ENCODE measurements at regions not wholly inside any gene's neighbourhood (a gene's known extent, or its start where the extent isn't known, plus 50 kb on each side); places are given as distances from the start of the nearest gene placed in this dataset.

- DNase-seq = no peak
Measured at GRCh38 chr5:165903835-165904234, 2387.6 kb upstream of the WWC1 start.

DNA sequence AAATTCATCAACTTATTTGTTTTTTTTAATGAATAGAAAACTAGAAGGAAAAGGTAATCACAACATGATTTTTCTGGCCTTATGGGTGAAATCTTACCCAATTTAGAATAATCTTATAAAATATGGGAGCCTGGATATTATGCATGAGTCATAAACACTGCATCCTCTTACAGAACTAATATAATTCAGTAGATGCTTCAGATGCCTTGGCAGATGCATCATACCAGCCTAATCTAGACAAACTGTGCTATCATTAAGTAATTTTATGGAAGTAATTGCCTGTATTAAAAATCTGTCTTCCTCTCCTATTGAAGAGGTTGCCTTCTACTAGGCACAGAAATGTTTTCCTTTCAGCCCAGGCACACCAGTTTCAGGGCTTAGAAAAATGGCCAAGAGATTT lies 2384.6 kb upstream of the WWC1 start:
- no peak for DNase-seq

- DNase-seq = no peak
Measured at GRCh38 chr5:165913059-165913458, 2378.4 kb upstream of the WWC1 start.

DNA sequence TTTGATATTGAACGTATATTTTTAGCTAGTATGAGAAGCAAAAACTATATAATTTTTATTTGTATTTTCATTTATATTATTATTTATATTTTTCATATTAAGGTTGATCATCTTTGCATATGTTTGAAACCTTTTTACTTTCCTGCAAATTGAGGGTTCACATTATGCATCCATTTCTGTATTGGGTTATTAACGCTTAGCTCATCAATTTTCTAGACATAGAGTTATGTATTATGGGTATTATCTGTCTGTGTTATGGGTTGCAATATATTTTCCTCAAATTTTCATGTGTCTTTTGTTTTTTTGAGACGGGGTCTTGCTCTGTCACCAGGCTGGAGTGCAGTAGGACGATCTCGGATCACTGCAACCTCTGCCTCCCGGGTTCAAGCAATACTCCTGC lies 2377.0 kb upstream of the WWC1 start:
- DNase-seq = no peak

GRCh38 chr5:165919196-165919595 lies 2372.2 kb upstream of the WWC1 start:
- no peak for DNase-seq

DNA sequence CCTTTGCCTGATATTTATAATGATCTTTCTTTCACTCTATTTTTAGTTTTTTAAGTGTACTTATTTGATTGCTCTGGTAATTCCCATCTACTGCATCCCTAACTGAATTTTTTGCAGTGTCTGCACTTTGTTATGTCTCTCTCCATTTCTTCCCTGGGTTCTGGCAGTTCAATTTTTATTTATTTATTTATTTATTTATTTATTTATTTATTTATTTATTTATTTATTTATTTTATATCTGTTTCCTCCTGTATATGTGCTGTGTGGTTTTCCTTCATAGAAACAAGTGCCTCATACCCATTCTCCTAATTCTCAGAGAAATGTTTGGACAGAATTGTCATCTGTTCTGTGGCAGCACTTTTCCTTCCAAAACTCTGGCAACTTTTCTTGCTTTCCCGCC lies 2370.8 kb upstream of the WWC1 start:
- no peak for DNase-seq

DNA sequence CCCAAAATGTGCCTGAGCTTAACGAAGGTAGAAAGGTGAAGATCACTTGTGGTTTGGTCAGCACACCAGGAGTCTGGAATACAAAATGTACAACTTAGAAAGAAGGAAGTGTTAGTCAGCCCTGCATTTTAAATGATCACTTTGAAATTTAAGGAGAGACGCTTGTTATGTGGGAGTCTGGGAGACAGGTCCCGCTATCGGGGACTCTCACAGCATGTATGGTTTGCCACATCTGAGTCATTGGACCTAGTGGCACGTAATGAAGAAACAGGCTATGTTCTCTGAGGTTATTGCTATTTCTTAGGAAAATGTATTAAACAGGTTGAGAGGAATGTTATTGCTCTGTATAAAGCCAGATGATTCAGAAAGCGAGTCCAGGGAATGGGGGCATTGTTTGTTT lies 2362.5 kb upstream of the WWC1 start:
- no peak for DNase-seq

GRCh38 chr5:165940541-165940940 lies 2350.9 kb upstream of the WWC1 start:
- no peak for DNase-seq

DNA sequence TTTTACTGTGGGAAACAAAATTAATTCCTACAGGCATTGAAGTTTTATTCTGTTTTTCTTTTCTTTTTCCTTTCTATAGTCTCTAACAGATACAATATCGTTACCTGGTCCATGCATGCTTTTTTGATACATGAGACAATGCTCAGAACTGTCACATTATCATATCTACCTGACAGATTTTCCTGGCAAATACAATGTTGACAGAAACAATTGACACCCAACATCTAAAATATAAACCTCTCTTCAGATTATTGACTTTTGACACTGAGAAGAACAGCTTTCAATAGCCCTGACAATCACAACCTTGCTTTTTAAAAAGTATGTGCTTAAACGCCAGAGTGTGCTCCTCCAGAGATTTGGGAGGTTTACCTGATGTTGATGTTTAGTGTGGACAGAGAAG lies 2334.6 kb upstream of the WWC1 start:
- no peak for DNase-seq

GRCh38 chr5:165981671-165982070 lies 2309.8 kb upstream of the WWC1 start:
- no peak for DNase-seq

GRCh38 chr5:165996201-165996875 lies 2295.1 kb upstream of the WWC1 start:
- no peak for DNase-seq

GRCh38 chr5:165999693-166000320 lies 2291.6 kb upstream of the WWC1 start:
- no peak for DNase-seq

DNA sequence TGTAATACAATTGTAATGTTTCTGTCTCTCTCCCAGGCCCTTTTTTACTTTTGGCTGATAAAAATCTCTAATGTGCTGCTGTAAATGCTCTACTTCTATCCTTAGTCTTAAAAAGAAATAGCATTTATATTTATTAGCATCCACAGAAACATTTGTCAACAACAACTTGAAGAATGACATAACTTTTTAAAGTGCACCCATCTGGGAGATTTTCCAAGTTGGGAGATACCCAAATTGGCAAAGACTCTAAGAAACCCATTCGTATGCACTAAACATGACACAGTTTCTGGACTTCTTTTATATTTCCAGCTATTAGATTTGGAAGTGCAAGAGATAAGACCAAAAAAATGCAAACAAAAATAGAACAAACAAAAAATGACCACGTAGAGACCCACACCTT lies 2287.4 kb upstream of the WWC1 start:
- no peak for DNase-seq

- no peak for DNase-seq
Measured at GRCh38 chr5:166013415-166013814, 2278.0 kb upstream of the WWC1 start.

DNA sequence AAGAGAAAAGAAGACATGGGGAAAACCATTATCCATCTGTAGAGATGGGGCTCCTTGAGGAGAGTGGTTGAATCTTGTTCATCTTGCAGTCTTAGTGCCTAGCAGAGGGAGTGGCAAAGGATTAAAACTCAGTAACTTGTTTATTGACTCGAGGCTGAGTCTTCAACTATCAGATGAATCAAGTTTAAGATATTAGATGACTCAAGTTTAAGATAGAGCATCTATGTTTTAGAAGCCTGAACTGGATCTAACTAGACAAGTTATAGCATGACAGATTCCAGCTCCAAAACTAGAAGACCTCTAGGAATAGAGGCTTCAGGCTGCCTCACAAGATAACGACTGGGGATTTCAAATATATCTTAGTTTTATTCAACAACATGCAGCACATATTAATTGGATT lies 2277.2 kb upstream of the WWC1 start:
- DNase-seq = no peak

DNA sequence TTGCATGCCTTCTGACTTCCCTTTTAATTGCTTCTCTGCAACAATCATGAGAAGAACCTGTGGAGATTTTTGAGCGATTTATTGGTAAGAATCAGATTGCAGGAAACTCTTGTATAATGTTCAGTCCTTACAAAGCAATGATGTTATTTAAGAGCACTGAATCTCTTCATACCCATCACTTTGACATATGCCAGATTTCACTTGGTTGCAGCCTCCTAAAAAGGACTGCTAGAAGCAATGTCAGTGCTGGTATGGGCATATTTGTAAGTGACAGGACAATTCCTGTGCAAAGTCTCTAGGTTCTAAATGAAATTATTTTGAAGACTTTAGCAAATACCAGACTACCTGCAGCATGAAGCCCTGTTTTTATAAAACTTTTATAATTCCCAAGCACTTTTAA lies 2272.7 kb upstream of the WWC1 start:
- DNase-seq = no peak

DNA sequence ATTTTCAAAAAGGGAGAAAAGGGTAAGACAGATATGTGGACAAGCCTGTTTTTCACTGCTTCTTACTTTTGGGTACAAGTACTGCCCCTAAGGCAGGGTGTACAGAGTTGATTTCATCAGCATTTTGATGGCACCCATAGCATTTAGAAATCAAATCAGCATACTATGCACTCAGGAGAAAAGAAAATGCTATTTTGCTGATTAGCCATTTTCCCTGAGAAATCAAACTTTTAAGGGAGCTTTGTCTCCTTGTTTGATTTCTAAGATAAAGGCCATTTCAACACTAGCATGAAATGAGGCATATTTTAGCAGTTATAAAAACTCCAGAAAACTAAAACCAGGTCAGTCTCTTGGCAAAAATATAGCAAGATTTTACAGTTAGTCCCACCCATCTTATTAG lies 2269.4 kb upstream of the WWC1 start:
- DNase-seq = no peak

DNA sequence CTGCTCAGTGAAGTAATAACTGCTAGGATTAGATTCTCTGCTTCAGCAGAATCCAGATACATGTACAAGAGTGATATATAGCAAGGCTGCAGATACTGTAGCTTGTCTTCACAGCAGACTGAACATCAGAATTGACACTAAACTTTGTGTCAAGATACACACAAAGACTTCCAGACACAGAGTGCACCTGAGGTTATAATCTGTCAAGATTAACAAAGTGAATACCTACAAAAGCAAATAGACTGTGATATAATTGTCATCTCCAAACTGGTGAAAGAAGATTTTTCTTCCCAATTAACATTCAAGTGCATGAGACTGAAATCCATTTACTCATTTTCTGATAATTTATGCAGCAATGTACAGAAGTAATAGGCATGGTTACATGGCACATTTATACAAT lies 2266.5 kb upstream of the WWC1 start:
- no peak for DNase-seq

DNA sequence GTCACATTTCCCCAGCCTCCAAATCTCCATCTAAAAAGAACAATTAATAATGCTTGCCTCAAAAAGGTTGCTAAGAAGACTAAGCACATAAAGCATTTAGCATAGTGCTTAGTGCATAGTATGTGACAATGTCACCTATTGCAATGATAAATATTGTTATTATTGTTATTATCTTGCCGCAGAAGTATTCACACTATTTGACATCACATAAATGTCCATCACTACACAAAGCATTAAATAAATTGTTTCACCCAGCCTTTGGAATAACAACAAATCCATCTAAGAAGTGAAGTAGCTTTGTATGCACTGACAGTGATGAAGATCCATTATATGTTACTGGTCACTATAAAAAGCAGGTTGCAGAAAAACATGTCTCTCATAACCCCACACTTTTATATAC lies 2263.9 kb upstream of the WWC1 start:
- no peak for DNase-seq

- no peak for DNase-seq
Measured at GRCh38 chr5:166031926-166032325, 2259.5 kb upstream of the WWC1 start.

DNA sequence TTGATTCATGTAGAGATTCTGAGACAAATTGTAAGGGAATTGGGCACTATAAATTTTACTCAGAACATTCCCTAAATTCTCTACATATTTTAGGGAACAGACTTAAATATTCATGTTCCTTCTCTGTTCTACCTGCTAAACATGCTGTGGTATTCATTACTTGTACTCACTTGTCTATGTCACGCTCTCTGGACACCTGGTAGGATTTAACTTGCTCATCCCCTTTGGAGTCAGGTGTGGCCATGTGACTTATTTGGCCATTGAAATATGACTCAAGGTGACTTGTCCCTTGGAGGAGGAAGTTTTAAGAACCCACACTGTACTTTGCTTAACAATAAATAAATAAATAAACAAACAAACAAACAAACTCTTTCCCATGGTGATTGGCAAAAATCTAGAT lies 2258.8 kb upstream of the WWC1 start:
- no peak for DNase-seq

DNA sequence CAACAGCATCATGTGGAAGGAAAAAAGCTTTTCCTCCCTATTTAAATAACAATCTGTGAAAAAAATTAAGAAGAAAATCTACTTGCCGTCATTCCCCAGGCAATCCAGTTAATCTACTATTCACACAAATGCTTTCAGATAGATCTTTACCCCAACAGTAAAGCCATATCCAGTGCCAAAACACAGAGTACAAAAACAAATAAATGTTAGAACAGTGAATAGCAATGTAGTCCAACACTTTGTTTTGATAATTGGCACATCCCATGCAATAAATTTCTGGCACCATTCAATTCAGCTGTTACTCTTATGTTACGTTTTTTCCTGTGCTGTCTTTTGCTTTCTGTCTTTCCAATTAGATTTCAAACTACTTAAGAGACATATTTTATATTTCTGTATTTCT lies 2245.5 kb upstream of the WWC1 start:
- no peak for DNase-seq

- DNase-seq = no peak
Measured at GRCh38 chr5:166046956-166047355, 2244.5 kb upstream of the WWC1 start.

DNA sequence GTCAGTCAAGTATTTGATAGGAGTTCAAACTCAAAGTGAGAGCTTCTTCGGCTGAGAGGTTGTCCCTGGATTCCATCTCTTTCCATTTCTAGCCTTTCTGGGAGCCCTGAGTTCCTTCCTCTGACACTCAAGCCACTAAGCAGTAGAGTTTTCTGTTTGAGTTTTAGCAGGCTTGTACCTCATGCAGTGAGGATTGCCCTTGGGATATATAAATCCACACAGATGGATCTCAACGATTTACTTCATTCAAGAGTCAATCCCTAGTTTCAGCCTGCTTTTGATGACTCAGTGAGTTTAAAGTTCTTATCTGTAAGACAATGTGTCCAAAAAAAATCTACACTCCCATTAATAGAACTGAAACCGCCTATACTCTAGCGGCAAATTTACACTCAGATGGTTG lies 2240.9 kb upstream of the WWC1 start:
- DNase-seq = no peak

GRCh38 chr5:166058660-166059059 lies 2232.8 kb upstream of the WWC1 start:
- no peak for DNase-seq

All from CD4-positive, alpha-beta T cell treated with Interleukin-17A for 1 hour (primary cell).